ENCODE measurements at regions not wholly inside any gene's neighbourhood (a gene's known extent, or its start where the extent isn't known, plus 50 kb on each side); places are given as distances from the start of the nearest gene placed in this dataset.

GRCh38 chr1:116320874-116321273 lies 52.2 kb upstream of the ATP1A1 start:
- no peaks in the 10 kb centered on the region for H3K36me3 ChIP-seq (replicated peaks; ENCODE audit: insufficient read depth, low read length)
- H3K27me3 ChIP-seq (replicated peaks; ENCODE audit: insufficient read depth, low read length) = no peaks in the 10 kb centered on the region
- TF ChIP-seq EZH2phosphoT487 (IDR thresholded peaks at IDR 0.05; ENCODE audit: low read length) (no peak), CTCF (IDR thresholded peaks at IDR 0.05; ENCODE audit: low read length) (no peak), EZH2 (optimal IDR thresholded peaks at IDR 0.05; ENCODE audit: low read depth, low read length) (no peak)
- no peak overlapping the region for H2AFZ ChIP-seq (ENCODE audit: low read length)
- no peak overlapping the region for H3K9ac ChIP-seq (ENCODE audit: low read length)
- peaks cover 4% of the 10 kb centered on the region for H3K4me1 ChIP-seq (ENCODE audit: low read length)
- DNase-seq = no peak
- H3K4me3 ChIP-seq (ENCODE audit: low read length) = no peak overlapping the region
- H4K20me1 ChIP-seq (ENCODE audit: insufficient read depth, low read length) = no peaks in the 10 kb centered on the region
- no peaks in the 10 kb centered on the region for H3F3A ChIP-seq (ENCODE audit: insufficient read depth, low read length)
- no peak overlapping the region for H3K4me2 ChIP-seq (ENCODE audit: low read depth, low read length)
- no peaks in the 10 kb centered on the region for H3K9me2 ChIP-seq (replicated peaks; ENCODE audit: insufficient read depth, low read length)
- no peaks in the 10 kb centered on the region for H3K79me2 ChIP-seq (ENCODE audit: low read length)
- no peaks in the 10 kb centered on the region for H3K9me3 ChIP-seq (replicated peaks; ENCODE audit: insufficient read depth, low read length)
- H3K27ac ChIP-seq (ENCODE audit: low read length) = no peak overlapping the region

GRCh38 chr1:116321766-116322175 lies 51.3 kb upstream of the ATP1A1 start:
- no peaks in the 10 kb centered on the region for H3K9me3 ChIP-seq (replicated peaks; ENCODE audit: insufficient read depth, low read length)
- H3K4me3 ChIP-seq (ENCODE audit: low read length) = no peak overlapping the region
- no peaks in the 10 kb centered on the region for H3K79me2 ChIP-seq (ENCODE audit: low read length)
- H2AFZ ChIP-seq (ENCODE audit: low read length) = no peak overlapping the region
- DNase-seq = no peak
- no peaks in the 10 kb centered on the region for H3K9me2 ChIP-seq (replicated peaks; ENCODE audit: insufficient read depth, low read length)
- TF ChIP-seq CTCF (IDR thresholded peaks at IDR 0.05; ENCODE audit: low read length) = no peak
- TF ChIP-seq EZH2phosphoT487 (IDR thresholded peaks at IDR 0.05; ENCODE audit: low read length) = no peak
- no peak for TF ChIP-seq EZH2 (optimal IDR thresholded peaks at IDR 0.05; ENCODE audit: low read depth, low read length)
- H3K4me1 ChIP-seq (ENCODE audit: low read length) = peaks cover 12% of the 10 kb centered on the region
- no peaks in the 10 kb centered on the region for H3K36me3 ChIP-seq (replicated peaks; ENCODE audit: insufficient read depth, low read length)
- H3K9ac ChIP-seq (ENCODE audit: low read length) = no peak overlapping the region
- H3K27me3 ChIP-seq (replicated peaks; ENCODE audit: insufficient read depth, low read length) = no peaks in the 10 kb centered on the region
- no peaks in the 10 kb centered on the region for H4K20me1 ChIP-seq (ENCODE audit: insufficient read depth, low read length)
- no peak overlapping the region for H3K27ac ChIP-seq (ENCODE audit: low read length)
- H3K4me2 ChIP-seq (ENCODE audit: low read depth, low read length) = no peak overlapping the region
- H3F3A ChIP-seq (ENCODE audit: insufficient read depth, low read length) = no peaks in the 10 kb centered on the region

GRCh38 chr1:116322752-116323405 lies 50.2 kb upstream of the ATP1A1 start:
- Histone ChIP-seq H3K9me2 (replicated peaks; ENCODE audit: insufficient read depth, low read length) (no peaks in the 10 kb centered on the region), H3F3A (ENCODE audit: insufficient read depth, low read length) (no peaks in the 10 kb centered on the region), H3K4me2 (ENCODE audit: low read depth, low read length) (no peak overlapping the region), H3K4me3 (ENCODE audit: low read length) (no peak overlapping the region), H3K27me3 (replicated peaks; ENCODE audit: insufficient read depth, low read length) (no peaks in the 10 kb centered on the region), H3K4me1 (ENCODE audit: low read length) (peaks cover 12% of the 10 kb centered on the region), H3K9me3 (replicated peaks; ENCODE audit: insufficient read depth, low read length) (no peaks in the 10 kb centered on the region), H3K79me2 (ENCODE audit: low read length) (no peaks in the 10 kb centered on the region), H4K20me1 (ENCODE audit: insufficient read depth, low read length) (no peaks in the 10 kb centered on the region), H3K36me3 (replicated peaks; ENCODE audit: insufficient read depth, low read length) (no peaks in the 10 kb centered on the region), H3K9ac (ENCODE audit: low read length) (no peak overlapping the region), H2AFZ (ENCODE audit: low read length) (no peak overlapping the region), H3K27ac (ENCODE audit: low read length) (no peak overlapping the region)
- DNase-seq = no peak
- no peak for TF ChIP-seq EZH2phosphoT487 (IDR thresholded peaks at IDR 0.05; ENCODE audit: low read length)
- TF ChIP-seq EZH2 (optimal IDR thresholded peaks at IDR 0.05; ENCODE audit: low read depth, low read length) = no peak
- TF ChIP-seq CTCF (IDR thresholded peaks at IDR 0.05; ENCODE audit: low read length) = no peak
